PC-9 (cell line): ENCODE measurements at regions not wholly inside any gene's neighbourhood (a gene's known extent, or its start where the extent isn't known, plus 50 kb on each side); places are given as distances from the start of the nearest gene placed in this dataset.

Experiments used
- CTCF ChIP-seq: fragments of 200-600 bp; sonication (generic); conservative IDR thresholded peaks from 2 replicates; pipeline ENCODE4 v1.6.1; 2017; ENCODE audit warnings: mixed run types, antibody characterized with exemption, mild to moderate bottlenecking, moderate library complexity
- EZH2 ChIP-seq: fragments of 200-600 bp; sonication (generic); IDR thresholded peaks from 2 replicates; pipeline ENCODE4 v1.8.0; 2017; ENCODE audit warnings: antibody characterized with exemption, low read depth

- TF ChIP-seq CTCF (no peak), EZH2 (no peak)
Observed at GRCh38 chr5:77923666-77924065, 147.5 kb upstream of the TBCA start.
